ENCODE measurements at regions not wholly inside any gene's neighbourhood (a gene's known extent, or its start where the extent isn't known, plus 50 kb on each side); places are given as distances from the start of the nearest gene placed in this dataset.

DNA sequence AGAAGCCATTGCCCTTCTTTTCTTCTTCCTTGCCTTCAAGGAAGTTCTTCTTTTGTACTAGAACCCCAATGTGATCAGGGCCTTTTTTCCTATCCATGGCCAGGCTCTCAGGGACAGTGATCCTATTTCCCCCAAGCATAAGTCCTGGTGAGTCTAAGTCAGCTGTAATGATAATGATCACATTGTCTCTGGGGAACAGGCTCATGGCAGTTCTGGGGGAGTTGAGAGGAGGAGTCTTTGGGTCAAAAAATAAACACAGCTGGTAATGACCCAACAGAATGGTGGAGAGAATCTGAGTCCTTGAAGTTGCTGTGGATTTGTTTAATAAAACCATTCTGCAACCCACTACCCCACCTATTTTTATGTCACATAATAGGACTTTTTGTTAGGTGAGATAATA, 96.6 kb downstream of the SOCS6 start:
- DNase-seq (ENCODE audit: insufficient read length, low spot score) (no peak), FAIRE-seq (no peak)
- TF ChIP-seq POLR2A (IDR thresholded peaks at IDR 0.05; ENCODE audit: low read depth, low read length): no peak

DNA sequence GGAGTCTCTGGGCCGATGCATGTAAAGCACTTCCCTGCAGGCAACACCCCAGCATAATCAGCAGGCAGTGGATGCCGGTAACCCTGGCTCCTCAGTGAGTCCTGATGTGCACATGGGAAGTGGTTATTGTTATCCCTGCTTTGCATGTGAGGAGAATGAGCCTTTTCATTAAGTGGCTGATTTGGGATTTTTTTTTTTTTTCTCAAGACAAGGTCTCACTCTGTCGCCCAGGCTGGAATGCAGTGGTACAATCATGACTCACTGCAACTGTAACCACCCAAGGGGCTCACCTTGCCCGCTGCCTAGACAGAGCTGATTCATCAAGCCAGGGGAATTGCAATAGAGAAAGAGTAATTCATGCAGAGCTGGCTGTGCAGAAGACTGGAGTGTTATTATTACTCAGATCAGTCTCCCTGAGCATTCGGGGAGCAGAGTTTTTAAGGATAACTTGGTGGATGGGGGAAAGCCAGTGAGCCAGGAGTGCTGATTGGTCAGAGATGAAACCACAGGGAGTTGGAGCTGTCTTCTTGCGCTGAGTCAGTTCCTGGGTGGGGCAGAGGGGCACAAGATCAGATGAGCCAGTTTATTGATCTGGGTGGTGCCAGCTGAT, 95.4 kb downstream of the SOCS6 start:
- FAIRE-seq (no peak), DNase-seq (ENCODE audit: insufficient read length, low spot score) (no peak)
- no peak for TF ChIP-seq POLR2A (IDR thresholded peaks at IDR 0.05; ENCODE audit: low read depth, low read length)

DNA sequence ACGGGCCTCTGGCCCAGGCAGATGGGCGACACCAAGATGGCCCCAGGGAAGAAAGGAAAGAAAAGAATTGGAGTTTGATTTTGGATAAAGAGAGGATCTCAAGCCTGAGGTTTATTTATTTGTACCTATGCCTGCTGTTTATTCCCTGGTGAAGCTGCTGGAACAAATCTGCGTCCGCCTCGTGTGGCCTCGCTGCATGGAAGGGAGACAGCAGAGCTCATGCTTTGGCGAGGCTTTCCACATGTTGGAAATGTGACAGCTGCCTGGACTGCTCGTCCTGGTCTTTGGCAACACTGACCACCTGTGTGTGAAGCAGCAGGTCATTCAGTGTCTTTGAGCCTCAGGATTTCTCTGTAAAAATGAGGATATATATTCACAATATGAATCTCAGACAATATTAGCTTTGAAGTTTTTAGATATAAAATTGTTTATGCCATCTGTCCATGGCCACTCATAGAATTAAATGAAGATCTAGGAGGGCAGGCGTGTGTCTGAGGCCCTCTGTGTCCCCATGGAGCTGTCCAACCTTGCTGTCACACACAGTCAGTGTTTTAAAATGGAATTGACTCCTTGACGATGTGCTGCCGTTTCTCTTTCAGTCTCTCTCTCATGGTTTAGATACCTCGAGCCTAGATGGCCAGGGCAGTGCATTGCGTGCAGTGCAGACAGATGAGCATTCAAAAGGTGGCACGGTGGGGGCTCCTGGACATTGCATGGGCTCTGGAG, 94.3 kb downstream of the SOCS6 start:
- DNase-seq (ENCODE audit: insufficient read length, low spot score) (no peak), FAIRE-seq (no peak)
- no peak for TF ChIP-seq POLR2A (IDR thresholded peaks at IDR 0.05; ENCODE audit: low read depth, low read length)

DNA sequence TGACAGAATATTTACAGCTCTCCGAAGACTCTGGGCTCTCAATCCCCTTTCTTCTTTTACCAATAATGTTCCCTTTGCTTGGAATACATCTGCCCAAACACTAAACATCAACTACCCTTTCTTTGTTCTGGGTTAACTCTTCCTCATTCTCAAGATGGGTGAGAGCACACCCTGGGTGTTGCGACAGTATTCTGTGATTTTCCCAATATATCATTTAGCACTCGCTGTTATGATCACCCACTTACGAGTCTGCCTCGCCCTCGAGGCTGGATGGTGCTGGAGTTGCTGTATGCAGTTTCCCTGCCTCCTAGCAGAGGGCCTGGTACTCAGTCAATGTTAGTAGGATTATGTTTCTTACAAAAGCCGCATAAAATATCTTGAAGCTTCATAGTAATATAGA, 93.2 kb downstream of the SOCS6 start:
- FAIRE-seq (no peak), DNase-seq (ENCODE audit: insufficient read length, low spot score) (no peak)
- no peak for TF ChIP-seq POLR2A (IDR thresholded peaks at IDR 0.05; ENCODE audit: low read depth, low read length)

DNA sequence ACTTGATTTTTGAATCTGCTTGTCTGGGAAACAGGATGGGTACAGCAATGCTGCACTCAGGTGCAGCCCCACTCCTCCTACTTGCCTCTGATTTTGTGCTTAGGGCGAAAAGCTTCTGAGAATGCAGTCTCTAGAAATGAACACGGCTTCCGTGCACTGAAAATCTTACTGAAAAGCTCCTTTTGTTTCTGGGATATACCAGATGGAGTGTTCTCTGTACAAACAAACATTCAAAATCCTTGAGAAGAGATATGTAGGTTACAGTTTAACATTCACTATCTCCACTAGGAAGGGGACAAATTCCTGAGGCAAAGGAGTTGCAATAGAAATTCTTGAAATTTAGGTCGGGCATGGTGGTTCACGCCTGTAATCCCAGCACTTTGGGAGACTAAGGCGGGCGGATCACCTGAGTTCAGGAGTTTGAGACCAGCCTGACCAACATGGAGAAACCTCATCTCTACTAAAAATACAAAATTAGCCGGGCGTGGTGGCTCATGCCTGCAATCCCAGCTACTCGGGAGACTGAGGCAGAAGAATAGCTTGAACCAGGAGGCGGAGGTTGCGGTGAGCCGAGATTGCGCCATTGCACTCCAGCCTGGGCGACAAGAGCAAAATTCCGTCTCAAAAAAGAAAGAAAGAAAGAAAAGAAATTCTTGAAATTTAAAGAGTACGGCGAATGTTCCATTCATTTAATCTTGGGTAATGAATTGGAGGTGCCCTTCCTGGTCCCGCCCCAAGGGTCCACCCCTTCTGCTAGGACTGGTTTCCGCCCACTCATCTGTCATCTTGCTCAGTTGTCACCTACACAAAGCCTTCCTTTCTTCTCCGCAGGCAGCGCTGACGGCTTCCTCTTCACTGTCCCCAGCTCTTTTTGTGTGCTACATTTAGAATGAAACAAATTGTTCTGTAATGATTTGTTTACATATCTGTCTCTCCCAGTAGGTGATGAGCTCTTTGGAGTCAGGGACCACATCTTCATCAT, 92.4 kb downstream of the SOCS6 start:
- no peak for TF ChIP-seq POLR2A (IDR thresholded peaks at IDR 0.05; ENCODE audit: low read depth, low read length)
- DNase-seq (ENCODE audit: insufficient read length, low spot score): no peak
- no peak for FAIRE-seq

All from H54 (cell line).